HT1080 (cell line): ENCODE measurements at regions not wholly inside any gene's neighbourhood (a gene's known extent, or its start where the extent isn't known, plus 50 kb on each side); places are given as distances from the start of the nearest gene placed in this dataset.

Experiments
- DNase-seq: peaks from one replicate; pipeline ENCODE4 v3.0.0-alpha.2; 2015; ENCODE audit warnings: low read depth

- no peak for DNase-seq
Measured at GRCh38 chrX:68895778-68896177, 67.0 kb downstream of the EFNB1 start.

DNA sequence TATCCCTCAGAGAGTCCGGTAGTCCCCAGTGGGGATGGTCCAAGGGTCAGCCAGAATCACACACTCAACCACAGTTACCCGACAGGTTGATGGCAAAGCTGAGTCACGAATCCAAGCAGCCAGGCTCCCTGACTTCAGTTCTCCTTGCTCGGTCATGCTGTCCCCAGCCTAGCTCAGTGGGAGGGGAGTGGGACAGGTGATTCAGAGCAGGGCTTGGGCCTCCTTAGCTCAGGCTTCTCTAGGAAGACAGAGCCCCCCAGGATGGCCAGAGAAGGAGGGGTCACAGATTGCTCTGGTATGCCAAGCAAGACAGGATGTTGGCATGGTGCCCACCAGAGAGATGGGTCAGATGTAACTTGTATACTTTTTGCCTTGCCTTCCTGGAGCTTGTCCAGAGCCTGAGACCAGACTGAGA, 66.5 kb downstream of the EFNB1 start:
- peak; percentile 47 for DNase-seq

GRCh38 chrX:68894513-68895340, 65.9 kb downstream of the EFNB1 start:
- no peak for DNase-seq

DNA sequence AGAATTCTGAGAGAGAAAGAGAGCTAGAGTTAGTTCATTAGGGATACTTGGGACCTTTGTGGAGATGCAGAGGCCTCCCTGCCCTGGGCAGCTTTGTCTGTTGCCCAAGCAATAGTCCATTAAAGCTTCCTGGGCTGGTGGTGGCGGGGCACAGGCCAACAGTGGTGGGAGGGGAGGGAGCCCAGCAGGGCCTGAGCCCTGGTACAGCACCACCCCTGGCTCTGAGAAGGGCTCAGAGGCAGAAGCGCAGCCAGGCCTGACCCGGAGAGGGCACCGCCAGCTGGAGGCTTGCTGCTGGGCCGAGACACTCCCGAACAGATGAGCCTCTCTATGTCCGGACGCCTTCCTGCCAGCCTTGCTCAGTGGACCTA, 65.3 kb downstream of the EFNB1 start:
- DNase-seq: no peak

DNA sequence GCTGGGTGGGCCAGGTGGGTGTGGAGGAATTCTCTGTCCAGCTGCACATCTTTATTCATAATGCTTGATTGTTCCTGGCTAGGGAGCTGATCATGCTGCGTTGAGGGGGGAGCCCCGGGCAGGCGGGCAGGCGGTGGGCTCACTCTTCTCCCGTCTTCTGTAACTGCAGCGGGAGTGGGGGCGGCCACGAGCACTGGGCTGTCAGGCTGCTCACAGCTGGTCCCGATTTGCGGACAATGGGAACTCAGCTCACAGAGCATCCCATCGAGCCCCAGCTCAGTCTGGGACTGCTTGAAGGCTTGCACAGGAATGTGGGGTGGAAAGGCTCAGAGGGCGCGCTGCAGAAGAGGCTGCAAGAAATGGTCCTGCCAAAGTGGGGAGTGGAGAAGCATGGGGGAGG, 63.8 kb downstream of the EFNB1 start:
- no peak for DNase-seq

GRCh38 chrX:68892134-68892533, 63.3 kb downstream of the EFNB1 start:
- no peak for DNase-seq
